GM19025 (cell line): ENCODE measurements at regions not wholly inside any gene's neighbourhood (a gene's known extent, or its start where the extent isn't known, plus 50 kb on each side); places are given as distances from the start of the nearest gene placed in this dataset.
"Not testable (repeated sequence)": the region's sequence is repeated elsewhere in the genome, so short reads cannot be mapped to it uniquely, and the experiment has no call there.

Experiments
- ATAC-seq: cut with Tn5 transposase; IDR thresholded peaks from one replicate; pipeline ENCODE4 v1.9.1; 2021; ENCODE audit warnings: mild to moderate bottlenecking, low read depth, moderate library complexity; ENCODE audit not compliant: unreplicated experiment

- ATAC-seq, result no peak
Observed at GRCh38 chr11:91272089-91272488, 952.5 kb upstream of the FAT3 start.

- not testable (repeated sequence) for ATAC-seq
Observed at GRCh38 chr11:91268512-91269295, 955.9 kb upstream of the FAT3 start.

GRCh38 chr11:91265946-91266345 lies 958.7 kb upstream of the FAT3 start:
- ATAC-seq, result no peak

- ATAC-seq, result no peak
Observed at GRCh38 chr11:91264481-91264880, 960.1 kb upstream of the FAT3 start.

- ATAC-seq, result no peak
Observed at GRCh38 chr11:91263496-91264365, 960.9 kb upstream of the FAT3 start.

- no peak for ATAC-seq
Observed at GRCh38 chr11:91261513-91261912, 963.1 kb upstream of the FAT3 start.

GRCh38 chr11:91258876-91259275 lies 965.7 kb upstream of the FAT3 start:
- ATAC-seq, result no peak

- ATAC-seq, result no peak
Observed at GRCh38 chr11:91257667-91258066, 967.0 kb upstream of the FAT3 start.

- no peak for ATAC-seq
Observed at GRCh38 chr11:91248199-91248807, 976.3 kb upstream of the FAT3 start.

GRCh38 chr11:91247009-91247735 lies 977.4 kb upstream of the FAT3 start:
- no peak for ATAC-seq

GRCh38 chr11:91244912-91245311 lies 979.7 kb upstream of the FAT3 start:
- ATAC-seq, result no peak

GRCh38 chr11:91243630-91244029 lies 981.0 kb upstream of the FAT3 start:
- no peak for ATAC-seq

- ATAC-seq, result no peak
Observed at GRCh38 chr11:91243051-91243450, 981.6 kb upstream of the FAT3 start.

GRCh38 chr11:91241226-91241625 lies 983.4 kb upstream of the FAT3 start:
- ATAC-seq, result no peak

GRCh38 chr11:91239359-91239758 lies 985.3 kb upstream of the FAT3 start:
- no peak for ATAC-seq

GRCh38 chr11:91231226-91231625 lies 993.4 kb upstream of the FAT3 start:
- no peak for ATAC-seq

GRCh38 chr11:91230647-91231046 lies 994.0 kb upstream of the FAT3 start:
- ATAC-seq, result no peak

GRCh38 chr11:91222830-91223229 lies 1000.0 kb upstream of the CHORDC1 start:
- no peak for ATAC-seq

GRCh38 chr11:91220476-91221202 lies 997.8 kb upstream of the CHORDC1 start:
- ATAC-seq, result no peak

GRCh38 chr11:91219535-91219934 lies 996.7 kb upstream of the CHORDC1 start:
- ATAC-seq, result no peak
